Cardiac fibroblast (primary cell): ENCODE measurements at regions not wholly inside any gene's neighbourhood (a gene's known extent, or its start where the extent isn't known, plus 50 kb on each side); places are given as distances from the start of the nearest gene placed in this dataset.

Experiments
- DNase-seq, 2 donors: peaks; one replicate each; pipeline versions ENCODE4 v3.0.0 to v3.0.0-alpha.2; 2010; ENCODE audit warnings: low read depth in 2 of 2
- H3K4me3 ChIP-seq, 2 donors: replicated peaks in 1 of 2; 1 replicate in 1 of 2; 2 replicates in 1 of 2; pipeline ENCODE4 v1.5.1; 2011; ENCODE audit warnings: low read depth in 2 of 2, low read length in 2 of 2, mild to moderate bottlenecking in 2 of 2, moderate library complexity in 1 of 2
- CTCF ChIP-seq: IDR thresholded peaks from one replicate; pipeline ENCODE4 v1.5.1; 2011; ENCODE audit warnings: low read depth, mild to moderate bottlenecking, low read length, inconsistent platforms

DNA sequence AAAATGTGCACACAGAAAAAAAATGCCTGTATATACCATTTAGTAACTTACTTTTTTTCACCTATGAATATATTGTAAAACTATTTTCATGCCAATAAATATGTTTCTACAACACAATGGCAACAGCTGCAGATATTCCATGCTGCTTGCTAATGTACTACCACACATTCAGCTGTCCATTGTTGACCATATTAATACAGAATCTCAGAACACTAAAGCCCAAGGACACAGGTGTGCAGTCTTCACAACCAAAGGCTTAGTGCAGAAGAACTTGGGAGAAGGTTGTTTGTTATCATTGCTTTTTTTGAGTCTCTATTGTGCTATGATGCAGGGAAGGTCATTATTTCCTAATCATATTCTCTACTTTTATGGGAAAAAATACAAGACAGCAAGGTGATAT is 79.6 kb downstream of the DIPK2A start:
- H3K4me3 ChIP-seq = no peak overlapping the region
- no peak for DNase-seq
- TF ChIP-seq CTCF = no peak

GRCh38 chr3:144052275-144052674 is 80.7 kb downstream of the DIPK2A start:
- H3K4me3 ChIP-seq = no peak overlapping the region
- DNase-seq = no peak
- TF ChIP-seq CTCF = no peak

GRCh38 chr3:144053121-144053520 is 81.5 kb downstream of the DIPK2A start:
- peak; percentile 27 to 62 for DNase-seq
- TF ChIP-seq CTCF = no peak
- H3K4me3 ChIP-seq = no peak overlapping the region

- TF ChIP-seq CTCF = no peak
- DNase-seq = no peak
- H3K4me3 ChIP-seq = no peak overlapping the region
Observed at GRCh38 chr3:144054766-144055165, 83.1 kb downstream of the DIPK2A start.

DNA sequence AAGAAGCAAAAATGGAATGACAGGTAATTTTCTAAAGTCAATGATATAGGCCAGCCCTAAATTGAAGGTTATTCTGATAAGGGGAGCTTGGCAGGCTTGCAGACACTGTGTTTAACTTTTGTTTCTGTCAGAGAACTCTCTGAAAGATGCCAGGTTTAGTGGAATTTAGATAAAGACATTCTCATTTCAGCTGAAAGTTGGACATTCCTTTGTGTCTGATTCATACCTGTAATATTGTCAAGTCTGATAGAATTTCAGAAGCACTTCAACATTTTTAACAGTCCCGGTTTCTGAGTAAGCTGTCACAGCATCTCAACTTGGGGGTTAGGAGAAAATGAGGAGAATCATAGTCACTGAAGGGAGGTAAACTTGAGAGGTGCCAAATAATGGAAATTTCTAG is 84.0 kb downstream of the DIPK2A start:
- no peak for TF ChIP-seq CTCF
- DNase-seq = peak; percentile 24 to 60

DNA sequence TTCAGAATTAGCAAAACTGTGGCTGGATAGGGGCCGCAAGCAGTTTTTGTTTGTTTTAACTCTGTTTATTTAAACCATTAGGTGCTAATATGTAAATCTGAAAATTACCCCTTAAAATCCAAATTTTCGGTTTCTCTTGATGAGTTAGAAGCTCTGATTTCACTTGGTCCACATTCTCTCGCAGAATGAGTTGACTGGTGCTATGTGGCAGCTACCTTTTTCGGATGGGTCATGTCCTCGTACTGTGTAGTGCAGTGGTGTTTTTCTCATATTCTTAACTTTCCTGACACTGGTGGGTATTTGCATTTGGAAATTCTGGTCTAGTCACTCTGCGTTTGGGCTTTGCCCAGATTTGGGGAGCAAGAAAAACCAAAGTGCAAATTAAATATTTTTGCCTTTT is 87.1 kb downstream of the DIPK2A start:
- DNase-seq = no peak
- TF ChIP-seq CTCF = no peak
- no peak overlapping the region for H3K4me3 ChIP-seq

More for the DNA sequence above, 84.0 kb downstream of the DIPK2A start:
- H3K4me3 ChIP-seq = no peak overlapping the region

DNA sequence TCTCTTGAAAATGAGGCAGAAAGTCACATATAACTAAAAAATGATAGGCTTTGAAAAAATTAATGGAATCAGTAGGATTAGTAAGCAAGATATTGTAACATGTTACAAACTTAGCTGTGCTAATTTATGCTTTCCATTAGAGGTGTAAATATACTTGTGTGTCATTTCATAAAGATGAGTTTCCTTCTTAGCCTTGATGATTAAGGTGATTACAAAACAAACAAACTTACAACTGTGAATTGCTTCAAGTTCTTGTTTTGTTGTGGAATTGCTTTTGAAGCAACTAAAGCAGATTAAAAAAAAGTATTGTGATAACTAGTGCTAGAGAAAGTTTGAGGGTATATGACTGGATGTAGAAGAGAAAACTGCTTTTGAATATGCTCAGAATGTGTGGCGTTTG is 87.9 kb downstream of the DIPK2A start:
- no peak for DNase-seq
- TF ChIP-seq CTCF = no peak
- no peak overlapping the region for H3K4me3 ChIP-seq
